Cardiac fibroblast (primary cell): ENCODE measurements at regions not wholly inside any gene's neighbourhood (a gene's known extent, or its start where the extent isn't known, plus 50 kb on each side); places are given as distances from the start of the nearest gene placed in this dataset.

Experiments used
- DNase-seq, 2 donors: peaks; one replicate each; pipeline versions ENCODE4 v3.0.0 to v3.0.0-alpha.2; 2010; ENCODE audit warnings: low read depth in 2 of 2
- H3K4me3 ChIP-seq, 2 donors: replicated peaks in 1 of 2; 1 replicate in 1 of 2; 2 replicates in 1 of 2; pipeline ENCODE4 v1.5.1; 2011; ENCODE audit warnings: low read depth in 2 of 2, low read length in 2 of 2, mild to moderate bottlenecking in 2 of 2, moderate library complexity in 1 of 2
- CTCF ChIP-seq: IDR thresholded peaks from one replicate; pipeline ENCODE4 v1.5.1; 2011; ENCODE audit warnings: low read depth, mild to moderate bottlenecking, low read length, inconsistent platforms

- DNase-seq = no peak
- no peak overlapping the region for H3K4me3 ChIP-seq
- TF ChIP-seq CTCF = no peak
These were observed 251.8 kb upstream of the ADARB2 start for GRCh38 chr10:1989090-1989489.

- no peak for TF ChIP-seq CTCF
- no peak for DNase-seq
- no peak overlapping the region for H3K4me3 ChIP-seq
These were observed 244.7 kb upstream of the ADARB2 start for GRCh38 chr10:1981976-1982375.

- no peak for TF ChIP-seq CTCF
- no peak for DNase-seq
- no peak overlapping the region for H3K4me3 ChIP-seq
These were observed 243.1 kb upstream of the ADARB2 start for GRCh38 chr10:1980459-1980858.

- H3K4me3 ChIP-seq = no peak overlapping the region
- TF ChIP-seq CTCF = no peak
- DNase-seq = no peak
These were observed 241.3 kb upstream of the ADARB2 start for GRCh38 chr10:1978584-1978983.

GRCh38 chr10:1977461-1977860 is 240.1 kb upstream of the ADARB2 start:
- DNase-seq = no peak
- no peak for TF ChIP-seq CTCF
- no peak overlapping the region for H3K4me3 ChIP-seq

- no peak for DNase-seq
- TF ChIP-seq CTCF = no peak
- no peak overlapping the region for H3K4me3 ChIP-seq
These were observed 235.1 kb upstream of the ADARB2 start for GRCh38 chr10:1972406-1972805.

- H3K4me3 ChIP-seq = no peak overlapping the region
- no peak for TF ChIP-seq CTCF
- no peak for DNase-seq
These were observed 231.1 kb upstream of the ADARB2 start for GRCh38 chr10:1968257-1969033.
